Suprapubic skin (tissue), 4 donors: ENCODE measurements at regions not wholly inside any gene's neighbourhood (a gene's known extent, or its start where the extent isn't known, plus 50 kb on each side); places are given as distances from the start of the nearest gene placed in this dataset.

Experiments used
- DNase-seq, 2 donors: peaks; one replicate each; pipeline ENCODE4 v3.0.0-alpha.2; 2019; ENCODE audit warnings: low spot score in 2 of 2
- H3K27ac ChIP-seq: fragments of 200-600 bp; sonication (generic); one replicate; pipeline ENCODE4 v1.5.1; 2019
- H3K27me3 ChIP-seq: fragments of 200-600 bp; sonication (generic); one replicate; pipeline ENCODE4 v1.5.1; 2019
- H3K36me3 ChIP-seq: fragments of 200-600 bp; sonication (generic); one replicate; pipeline ENCODE4 v1.5.1; 2019
- H3K4me1 ChIP-seq: fragments of 200-600 bp; sonication (generic); one replicate; pipeline ENCODE4 v1.5.1; 2019
- H3K4me3 ChIP-seq: fragments of 200-600 bp; sonication (generic); one replicate; pipeline ENCODE4 v1.5.1; 2019; ENCODE audit warnings: mild to moderate bottlenecking
- H3K9me3 ChIP-seq: fragments of 200-600 bp; sonication (generic); one replicate; pipeline ENCODE4 v1.5.1; 2019
- EP300 ChIP-seq: sonication (generic); formaldehyde crosslinking; IDR thresholded peaks from one replicate; pipeline ENCODE4 v1.6.1; 2017; ENCODE audit warnings: antibody characterized with exemption
- POLR2A ChIP-seq, 2 donors: fragments of 450-650 bp; IDR thresholded peaks; one replicate each; pipeline ENCODE4 v1.6.1; 2017; ENCODE audit warnings: antibody characterized with exemption in 2 of 2, mild to moderate bottlenecking in 2 of 2, moderate library complexity in 2 of 2
- POLR2AphosphoS5 ChIP-seq, 3 donors: sonication (generic); formaldehyde crosslinking; IDR thresholded peaks; one replicate each; pipeline ENCODE4 v1.6.1; 2017; ENCODE audit warnings: antibody characterized with exemption in 3 of 3
- whole genome bisulfite sequencing: methylation state at CpG from one replicate; pipeline ENCODE4 v1.1.5; 2018; 5-methylcytosine and 5-hydroxymethylcytosine counted together
- TF ChIP-seq, protein P1 (sequence below), 2 donors: fragments of 200-600 bp in 1 of 2; fragments of 450-650 bp in 1 of 2; sonication (generic) in 1 of 2; IDR thresholded peaks; one replicate each; pipeline ENCODE4 v1.5.1; 2016 to 2019; ENCODE audit warnings: antibody characterized with exemption in 2 of 2, mild to moderate bottlenecking in 1 of 2, moderate library complexity in 1 of 2

DNA sequence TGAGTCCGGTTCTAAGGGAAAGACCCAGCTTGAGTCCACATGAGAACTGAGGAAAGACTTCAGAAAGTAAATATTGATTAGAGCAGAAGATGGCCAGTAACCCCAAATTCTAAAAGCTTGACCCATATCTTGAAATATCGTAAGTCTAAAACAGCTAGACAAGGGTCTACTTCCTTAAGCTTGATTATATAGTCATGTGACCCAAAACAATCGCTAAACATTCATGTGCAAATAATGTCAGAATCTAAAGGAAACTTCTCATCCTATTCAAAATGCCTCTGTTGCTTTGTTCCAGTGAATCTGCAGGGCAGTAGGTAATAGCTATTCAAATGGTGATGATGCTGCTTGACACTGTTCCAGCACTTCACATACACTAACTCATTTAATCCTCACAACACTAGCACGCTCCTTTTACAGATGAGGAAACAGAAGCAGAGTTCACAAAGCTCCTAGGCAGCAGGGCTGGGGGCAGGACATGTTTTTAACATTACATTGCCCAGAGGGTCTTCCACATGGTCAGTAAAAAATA lies 52.6 kb downstream of the TCF20 start:
- WGBS: 82% methylated on average over 4 of the region's 4 CpGs
- no peak overlapping the region for H3K27ac ChIP-seq
- peaks cover 23% of the 10 kb centered on the region for H3K36me3 ChIP-seq
- TF ChIP-seq, protein P1, sequence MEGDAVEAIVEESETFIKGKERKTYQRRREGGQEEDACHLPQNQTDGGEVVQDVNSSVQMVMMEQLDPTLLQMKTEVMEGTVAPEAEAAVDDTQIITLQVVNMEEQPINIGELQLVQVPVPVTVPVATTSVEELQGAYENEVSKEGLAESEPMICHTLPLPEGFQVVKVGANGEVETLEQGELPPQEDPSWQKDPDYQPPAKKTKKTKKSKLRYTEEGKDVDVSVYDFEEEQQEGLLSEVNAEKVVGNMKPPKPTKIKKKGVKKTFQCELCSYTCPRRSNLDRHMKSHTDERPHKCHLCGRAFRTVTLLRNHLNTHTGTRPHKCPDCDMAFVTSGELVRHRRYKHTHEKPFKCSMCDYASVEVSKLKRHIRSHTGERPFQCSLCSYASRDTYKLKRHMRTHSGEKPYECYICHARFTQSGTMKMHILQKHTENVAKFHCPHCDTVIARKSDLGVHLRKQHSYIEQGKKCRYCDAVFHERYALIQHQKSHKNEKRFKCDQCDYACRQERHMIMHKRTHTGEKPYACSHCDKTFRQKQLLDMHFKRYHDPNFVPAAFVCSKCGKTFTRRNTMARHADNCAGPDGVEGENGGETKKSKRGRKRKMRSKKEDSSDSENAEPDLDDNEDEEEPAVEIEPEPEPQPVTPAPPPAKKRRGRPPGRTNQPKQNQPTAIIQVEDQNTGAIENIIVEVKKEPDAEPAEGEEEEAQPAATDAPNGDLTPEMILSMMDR (IDR thresholded peaks at IDR 0.05): no peak
- no peak for TF ChIP-seq POLR2A (IDR thresholded peaks at IDR 0.05)
- TF ChIP-seq POLR2AphosphoS5 (IDR thresholded peaks at IDR 0.05): no peak
- TF ChIP-seq EP300: no peak
- H3K4me1 ChIP-seq: peaks cover 3% of the 10 kb centered on the region
- no peak overlapping the region for H3K4me3 ChIP-seq
- no peaks in the 10 kb centered on the region for H3K27me3 ChIP-seq
- no peak for DNase-seq
- H3K9me3 ChIP-seq: no peaks in the 10 kb centered on the region

DNA sequence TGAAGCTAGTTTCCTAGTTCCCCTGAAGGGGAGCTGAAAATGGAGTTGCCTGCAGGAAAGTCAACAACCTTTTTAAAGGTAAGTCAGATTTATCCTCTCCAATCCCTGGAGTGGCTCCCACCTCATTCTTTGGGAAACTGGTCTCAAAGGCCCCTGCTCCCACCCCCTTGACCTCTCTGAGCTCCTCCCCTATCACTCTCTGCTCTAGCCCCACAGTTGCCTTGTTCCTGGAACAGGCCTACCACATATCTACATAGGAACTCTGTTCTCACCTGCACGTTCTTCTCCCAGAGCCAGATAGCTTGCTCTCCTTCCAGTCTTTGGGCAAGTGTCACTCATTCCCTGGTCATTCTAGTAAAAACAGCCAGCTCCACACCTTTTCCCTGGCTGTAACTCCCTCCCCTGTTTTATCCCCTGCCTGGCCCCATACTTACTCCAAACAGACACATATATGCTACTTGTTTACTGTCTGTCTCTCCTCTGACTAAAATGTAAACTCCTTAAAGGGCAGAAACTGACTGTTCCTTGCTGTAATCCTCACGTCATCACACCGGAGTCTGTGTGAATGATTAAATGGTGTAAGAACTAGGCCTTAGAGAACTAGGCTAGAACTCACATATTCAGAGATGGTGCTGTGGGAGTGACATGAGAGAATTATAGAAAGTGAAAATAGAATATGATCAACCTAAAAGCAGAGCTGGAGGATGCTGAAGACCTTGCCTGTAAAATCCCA lies 53.3 kb downstream of the TCF20 start:
- Histone ChIP-seq H3K4me3 (no peak overlapping the region), H3K27me3 (no peaks in the 10 kb centered on the region), H3K27ac (no peak overlapping the region), H3K36me3 (peaks cover 29% of the 10 kb centered on the region), H3K4me1 (peaks cover 3% of the 10 kb centered on the region), H3K9me3 (no peaks in the 10 kb centered on the region)
- no peak for DNase-seq
- TF ChIP-seq POLR2A (IDR thresholded peaks at IDR 0.05) (no peak), POLR2AphosphoS5 (IDR thresholded peaks at IDR 0.05) (no peak), EP300 (no peak)
- TF ChIP-seq, protein P1 (IDR thresholded peaks at IDR 0.05): no peak
- WGBS: 78% methylated on average over 3 of the region's 3 CpGs

DNA sequence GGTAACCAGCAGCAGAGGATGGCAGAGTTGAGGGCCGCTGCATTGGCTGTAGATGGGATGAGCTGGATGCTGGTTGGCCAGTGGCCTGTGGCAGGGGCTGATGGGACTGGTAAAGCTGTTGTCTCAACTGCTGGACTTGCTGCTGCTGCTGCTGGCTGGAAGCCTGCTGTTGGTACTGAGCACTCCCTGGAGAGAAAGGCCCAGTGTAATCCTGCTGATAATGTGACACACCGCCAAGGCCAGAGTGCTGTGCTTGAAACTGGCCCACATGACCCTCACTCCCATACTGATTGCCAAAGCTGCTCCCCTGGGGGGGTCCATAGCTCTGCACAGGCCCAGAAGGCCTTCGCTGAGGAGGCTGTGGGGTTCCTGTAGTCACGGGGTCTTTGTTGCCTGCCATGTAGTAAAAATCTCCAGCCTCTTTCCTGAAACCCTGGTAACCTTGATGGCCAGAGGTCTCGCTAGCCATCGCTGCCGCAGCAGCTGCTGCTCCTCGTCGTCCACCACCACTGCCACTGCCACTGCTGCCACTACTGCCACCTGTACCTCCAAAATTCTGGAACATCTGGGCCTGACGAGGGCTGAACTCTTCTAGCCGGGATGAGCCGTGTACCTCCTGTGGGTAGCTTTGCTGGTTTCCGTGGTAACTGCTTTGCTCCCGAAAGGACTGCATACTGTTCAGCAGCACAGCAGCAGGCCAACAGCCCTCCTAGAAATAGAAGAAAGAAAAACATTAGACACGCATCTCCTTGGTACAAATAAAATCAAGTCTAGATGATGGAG lies 55.6 kb downstream of the TCF20 start:
- Histone ChIP-seq H3K27me3 (no peaks in the 10 kb centered on the region), H3K4me3 (no peak overlapping the region), H3K36me3 (peaks cover 53% of the 10 kb centered on the region), H3K4me1 (peaks cover 3% of the 10 kb centered on the region), H3K27ac (no peak overlapping the region), H3K9me3 (no peaks in the 10 kb centered on the region)
- 75% methylated on average over 15 of the region's 15 CpGs for WGBS
- TF ChIP-seq EP300 (no peak), POLR2A (IDR thresholded peaks at IDR 0.05) (no peak), POLR2AphosphoS5 (IDR thresholded peaks at IDR 0.05) (no peak)
- TF ChIP-seq, protein P1 (IDR thresholded peaks at IDR 0.05): no peak
- DNase-seq: no peak

DNA sequence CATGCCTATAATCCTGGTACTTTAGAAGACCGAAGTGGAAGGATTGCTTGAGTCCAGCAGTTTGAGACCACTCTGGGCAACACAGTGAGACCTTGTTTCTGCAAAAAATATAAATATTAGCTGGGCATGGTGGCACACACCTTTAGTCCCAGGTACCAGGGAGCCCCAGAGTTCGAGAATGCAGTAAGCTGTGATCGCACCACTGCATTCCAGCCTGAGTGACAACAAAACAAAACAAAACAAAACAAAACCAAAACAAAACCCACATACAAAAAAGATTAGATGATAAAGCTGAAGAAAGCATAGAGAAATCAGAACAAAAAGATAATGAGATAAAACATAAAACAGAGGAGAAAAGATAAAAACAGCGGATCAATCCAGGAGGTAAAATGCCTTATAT lies 62.1 kb downstream of the TCF20 start:
- peaks cover 38% of the 10 kb centered on the region for H3K36me3 ChIP-seq
- DNase-seq: no peak
- 95% methylated on average over 4 of the region's 4 CpGs for WGBS

More for the DNA sequence above, 62.1 kb downstream of the TCF20 start:
- no peaks in the 10 kb centered on the region for H3K4me1 ChIP-seq
- TF ChIP-seq, protein P1 (IDR thresholded peaks at IDR 0.05): no peak
- TF ChIP-seq EP300: no peak
- TF ChIP-seq POLR2A (IDR thresholded peaks at IDR 0.05): no peak
- TF ChIP-seq POLR2AphosphoS5 (IDR thresholded peaks at IDR 0.05): no peak
- H3K4me3 ChIP-seq: no peak overlapping the region
- H3K9me3 ChIP-seq: no peaks in the 10 kb centered on the region
- H3K27ac ChIP-seq: no peak overlapping the region
- no peaks in the 10 kb centered on the region for H3K27me3 ChIP-seq
